GM21529 (cell line): ENCODE measurements at regions not wholly inside any gene's neighbourhood (a gene's known extent, or its start where the extent isn't known, plus 50 kb on each side); places are given as distances from the start of the nearest gene placed in this dataset.

Experiments
- ATAC-seq: cut with Tn5 transposase; IDR thresholded peaks from one replicate; pipeline ENCODE4 v1.9.1; 2021; ENCODE audit not compliant: unreplicated experiment

DNA sequence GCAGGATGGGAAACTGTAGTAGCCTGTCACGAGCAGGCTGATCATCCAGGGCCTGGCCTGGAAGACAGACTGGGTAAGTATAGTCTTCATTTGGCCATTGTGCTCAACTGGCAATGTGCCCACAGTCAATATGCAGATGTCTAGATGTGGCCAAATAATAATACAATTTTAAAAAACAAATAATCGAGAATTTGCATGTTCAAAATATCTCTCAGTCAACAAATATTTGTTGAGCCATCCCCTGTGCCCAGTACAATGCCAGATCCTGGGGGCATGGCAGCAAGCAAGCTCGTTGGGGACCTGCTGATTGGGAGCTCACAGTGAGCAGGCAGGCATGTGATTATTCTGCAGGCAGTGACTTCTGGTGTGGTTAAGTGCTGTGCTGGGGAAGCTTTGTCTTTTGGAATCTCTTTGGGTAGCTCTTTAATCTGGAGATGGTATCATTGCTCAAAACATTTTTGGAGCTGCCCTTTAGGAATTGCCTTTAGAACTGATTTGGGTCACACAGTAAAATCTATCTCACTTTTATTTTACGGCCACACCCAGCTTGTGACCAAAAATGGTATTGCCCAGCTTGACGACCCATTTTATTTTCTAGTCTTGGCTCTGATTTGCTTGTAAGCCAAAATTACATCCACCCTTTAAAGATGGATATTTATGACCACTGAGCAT, 92.2 kb downstream of the PLCE1 start:
- ATAC-seq, result no peak

DNA sequence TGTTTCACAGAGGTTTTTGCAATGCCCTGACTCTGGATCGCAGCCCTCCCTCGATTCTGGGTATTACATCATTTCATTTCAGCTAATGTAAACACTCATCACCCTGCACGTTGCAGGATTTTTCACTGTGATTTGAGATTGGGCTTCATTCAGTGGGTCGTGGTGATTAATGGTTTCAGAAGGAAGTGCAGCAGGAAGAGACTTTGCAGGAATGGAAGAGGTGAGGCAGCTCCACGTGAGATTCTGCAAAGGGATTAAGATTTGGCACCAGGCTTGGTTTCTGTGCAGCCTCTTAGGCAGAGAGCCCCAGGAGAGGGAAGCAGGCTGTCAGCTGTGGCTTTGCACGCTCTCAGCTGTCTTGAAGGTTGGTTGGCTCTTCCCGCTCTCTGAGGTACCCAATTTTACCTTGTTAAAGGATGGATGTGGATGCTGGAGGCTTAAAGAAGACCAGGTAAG, 95.2 kb downstream of the PLCE1 start:
- ATAC-seq, result no peak

DNA sequence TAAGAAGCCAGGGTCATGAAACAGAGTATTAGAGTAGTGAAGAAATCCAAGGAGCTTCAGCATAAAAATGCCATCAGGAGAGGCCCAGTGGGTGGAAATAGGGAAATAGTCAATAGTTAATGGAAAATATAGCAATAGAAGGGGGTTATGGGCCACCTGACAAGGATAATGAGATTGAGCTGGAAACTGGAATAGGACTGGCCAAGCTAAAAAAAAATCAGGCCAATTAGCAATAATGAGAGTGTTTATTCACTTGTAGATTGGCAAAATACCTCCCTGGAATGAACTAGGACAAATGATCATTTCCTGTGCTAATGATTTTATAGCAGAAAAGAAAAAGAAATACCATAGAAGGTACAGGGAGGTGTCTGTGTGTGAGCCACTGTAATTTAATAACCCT, 97.9 kb downstream of the PLCE1 start:
- no peak for ATAC-seq

DNA sequence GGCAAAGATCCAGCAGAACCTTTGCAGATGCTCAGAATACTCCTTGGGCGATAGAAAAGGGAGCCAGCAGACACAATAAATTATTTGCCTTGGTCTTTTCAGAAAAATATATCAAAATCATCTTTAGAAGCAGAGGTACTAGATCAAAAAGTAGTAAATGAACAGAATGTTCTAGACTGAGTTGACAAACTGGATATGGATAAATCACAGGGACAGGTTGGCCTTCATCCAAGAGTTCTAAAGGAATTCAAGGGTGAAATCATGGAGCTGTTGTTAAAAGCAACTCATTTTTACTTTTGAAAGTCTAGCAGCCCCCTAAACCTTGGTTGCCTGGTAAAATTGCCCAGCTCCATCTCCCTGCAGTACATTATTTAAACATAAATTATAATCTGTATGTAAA, 99.1 kb downstream of the PLCE1 start:
- no peak for ATAC-seq

DNA sequence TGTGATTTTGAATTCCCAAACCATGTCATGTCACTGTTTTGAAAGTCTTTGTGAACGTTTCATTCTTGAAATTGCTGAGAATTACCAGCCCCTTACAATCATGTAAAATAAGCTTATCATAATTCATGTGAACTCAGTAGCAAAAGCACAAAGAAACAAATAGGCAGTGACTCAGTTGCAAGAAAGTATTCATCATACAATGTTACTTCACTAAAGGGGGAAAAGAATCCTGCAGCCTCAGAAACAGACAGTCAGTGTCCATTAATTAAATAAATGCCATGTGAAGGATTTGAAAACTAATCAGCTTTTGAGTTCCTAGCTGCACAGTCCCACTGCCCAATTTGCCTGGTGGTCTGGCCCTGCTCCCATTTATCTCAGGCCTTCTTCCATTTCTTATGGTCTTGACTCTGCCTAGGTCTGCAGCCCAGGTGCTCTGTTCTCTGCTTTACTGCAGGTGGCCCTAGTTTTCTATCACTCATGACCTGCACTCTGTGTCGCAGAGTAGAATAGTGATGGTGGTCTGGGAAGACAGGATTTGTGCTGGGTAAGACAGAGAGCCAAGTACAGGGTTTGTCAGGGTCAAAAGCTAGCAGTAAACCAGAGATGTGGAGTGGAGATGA, 99.7 kb downstream of the PLCE1 start:
- ATAC-seq, result no peak

DNA sequence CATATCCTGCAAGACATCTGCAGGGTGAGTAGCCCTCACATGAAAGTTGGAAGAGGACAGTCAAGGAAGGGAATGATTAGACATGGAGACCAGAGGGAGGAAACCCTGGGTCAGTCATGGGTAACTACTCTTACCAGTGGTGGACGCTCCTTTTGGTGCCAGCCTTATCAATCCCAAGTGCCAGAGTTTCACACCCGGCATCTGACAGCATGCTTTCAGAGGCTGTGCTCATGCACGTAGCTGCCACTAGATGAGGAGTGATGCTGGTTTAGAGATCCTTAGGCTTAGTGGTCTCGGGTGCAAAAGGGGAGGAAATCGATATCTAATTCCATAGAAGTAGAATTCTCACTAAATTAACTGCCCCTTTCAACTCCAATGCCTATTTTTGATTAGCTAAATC, 100.8 kb downstream of the PLCE1 start:
- ATAC-seq, result no peak

DNA sequence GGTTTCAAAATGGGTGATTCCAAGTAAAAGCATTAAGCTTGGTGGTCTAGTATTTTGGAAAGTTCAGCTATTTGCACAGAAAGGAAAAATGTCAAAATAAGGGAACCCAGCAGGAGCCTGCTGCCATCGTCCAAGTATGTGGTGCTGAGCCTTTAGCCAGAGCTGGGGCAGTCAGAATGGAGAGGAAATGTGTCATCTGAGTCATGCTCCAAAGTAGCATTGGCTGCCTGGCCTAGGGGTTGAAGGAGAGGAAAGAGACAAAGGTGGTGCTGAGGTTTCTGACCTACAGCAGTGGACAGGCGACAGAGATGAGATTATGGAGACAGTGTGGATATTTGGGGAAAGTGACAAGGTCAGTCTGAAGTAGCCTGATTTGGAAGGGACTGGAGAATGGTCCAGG, 103.9 kb downstream of the PLCE1 start:
- no peak for ATAC-seq

DNA sequence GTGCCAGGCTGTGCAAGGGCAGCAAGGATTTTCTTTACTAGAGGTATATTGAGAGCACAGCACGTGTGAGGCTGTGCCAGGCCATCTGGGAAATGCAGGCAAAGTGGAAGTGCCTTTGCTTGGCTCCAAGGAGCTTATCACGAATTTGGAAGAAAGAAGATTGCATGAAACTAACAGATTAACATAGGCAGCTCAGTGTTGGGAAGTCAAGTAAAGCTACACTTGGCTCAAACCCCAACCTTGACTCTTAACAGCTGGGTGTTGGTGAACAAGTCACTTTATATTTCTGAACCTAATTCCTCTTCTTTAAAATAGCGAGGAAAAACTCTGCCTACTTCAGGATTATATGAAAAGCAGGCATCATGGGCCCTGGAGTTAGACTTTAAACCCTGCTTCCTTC, 105.2 kb downstream of the PLCE1 start:
- ATAC-seq, result no peak

DNA sequence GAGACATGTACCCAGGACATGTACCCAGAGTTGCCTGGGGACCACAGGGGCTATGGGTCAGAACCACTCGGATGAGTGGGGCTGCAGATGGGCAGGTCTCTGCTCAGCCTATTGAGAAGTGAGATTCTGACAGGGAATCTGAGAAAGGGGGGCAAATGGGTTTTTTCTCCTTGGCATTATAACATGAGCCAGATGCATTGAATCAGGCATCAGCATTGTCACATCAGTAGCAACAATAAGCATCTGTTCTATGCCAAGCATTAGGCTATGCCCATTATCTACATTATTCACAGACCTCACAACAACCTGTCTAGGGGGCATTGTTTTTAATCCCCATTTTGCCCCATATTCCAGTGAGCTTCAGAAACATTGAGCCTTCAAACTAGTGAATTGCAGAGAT, 108.2 kb downstream of the PLCE1 start:
- ATAC-seq, result no peak

DNA sequence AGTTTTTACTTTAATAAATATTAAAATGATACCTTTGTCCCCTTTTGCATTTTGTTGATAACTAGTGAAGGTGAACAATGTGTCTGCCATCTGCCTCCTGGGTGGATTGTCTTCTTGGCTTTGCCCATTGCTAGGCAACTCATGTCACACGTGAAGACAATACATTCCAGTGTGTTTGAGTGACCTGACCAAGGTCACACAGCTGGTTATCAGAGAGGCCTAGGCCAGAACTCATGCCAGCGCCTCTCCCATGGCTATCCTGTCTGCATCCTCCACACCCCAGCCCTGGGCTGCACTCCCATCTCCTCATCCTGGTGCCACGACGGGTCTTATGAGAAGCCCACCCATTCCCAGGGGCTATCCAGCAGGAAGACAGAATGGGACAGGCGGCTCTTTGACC, 108.7 kb downstream of the PLCE1 start:
- no peak for ATAC-seq

DNA sequence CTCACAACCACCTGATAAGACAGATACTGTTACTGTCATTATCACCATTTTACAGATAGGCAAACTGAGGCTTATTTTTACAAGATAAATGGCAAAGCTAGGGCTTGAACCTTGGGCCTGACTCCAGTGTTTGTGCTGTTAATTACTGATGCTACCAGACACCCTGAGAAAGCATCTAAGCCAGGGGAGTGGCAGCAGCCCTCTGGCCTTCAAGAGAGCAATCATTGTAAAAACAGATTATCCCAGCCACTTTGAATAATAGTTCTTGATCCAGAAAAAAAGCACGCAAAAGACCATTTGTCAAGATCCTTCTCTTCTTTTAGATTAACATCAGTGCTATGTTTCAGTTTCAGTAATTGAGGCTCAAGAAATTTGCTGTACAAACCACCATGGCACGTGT, 109.5 kb downstream of the PLCE1 start:
- ATAC-seq, result no peak

DNA sequence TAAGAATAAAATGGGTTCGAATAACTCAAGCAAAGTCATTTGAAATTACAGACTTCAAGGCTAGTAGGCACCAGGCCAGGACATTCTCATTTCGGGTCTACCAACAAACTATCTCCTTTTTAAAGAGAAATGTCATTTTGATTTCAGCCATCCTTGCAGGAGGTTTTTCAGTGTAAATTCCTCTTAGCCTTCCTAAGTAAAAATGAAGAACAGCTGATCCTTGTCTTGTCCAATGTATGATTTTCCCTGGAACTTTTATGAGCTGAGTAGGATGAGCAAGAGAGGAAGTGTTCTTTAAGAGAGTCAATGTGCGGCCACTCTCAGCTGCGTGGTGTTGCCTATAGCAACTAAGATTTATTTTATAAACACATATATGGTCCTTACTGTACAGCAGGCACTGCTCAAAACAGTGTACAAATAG, 110.1 kb downstream of the PLCE1 start:
- no peak for ATAC-seq

DNA sequence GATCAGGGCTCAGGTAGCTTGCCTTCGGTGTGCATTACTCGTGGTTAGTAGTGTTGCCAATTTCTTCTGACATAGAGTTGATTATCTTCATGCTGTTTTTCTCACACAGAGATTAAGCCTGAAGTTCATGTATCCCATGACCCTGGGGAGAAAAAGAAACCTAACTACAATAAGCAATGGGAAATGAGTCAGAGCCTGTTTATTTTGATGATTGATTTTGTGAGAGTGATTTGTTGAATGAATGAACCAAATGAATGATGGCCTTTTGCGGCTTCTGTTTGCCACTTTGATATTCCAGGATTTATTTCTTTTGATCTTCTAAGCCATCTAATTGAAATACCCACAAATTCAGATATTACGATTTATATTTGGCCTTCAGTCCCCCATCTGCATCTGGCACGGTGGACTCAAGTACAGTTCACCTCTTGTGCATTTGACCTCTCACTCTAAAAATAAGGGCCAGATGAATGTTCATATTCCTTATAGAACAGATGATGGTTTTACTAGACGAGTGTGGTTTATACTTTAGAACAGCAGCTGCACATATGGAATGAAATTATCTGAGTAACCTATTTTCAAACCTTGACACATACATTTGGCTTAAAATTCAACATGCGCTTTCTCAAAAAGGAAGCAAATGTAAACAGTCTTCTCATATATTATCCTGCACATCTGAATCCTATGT, 110.7 kb downstream of the PLCE1 start:
- ATAC-seq, result no peak

DNA sequence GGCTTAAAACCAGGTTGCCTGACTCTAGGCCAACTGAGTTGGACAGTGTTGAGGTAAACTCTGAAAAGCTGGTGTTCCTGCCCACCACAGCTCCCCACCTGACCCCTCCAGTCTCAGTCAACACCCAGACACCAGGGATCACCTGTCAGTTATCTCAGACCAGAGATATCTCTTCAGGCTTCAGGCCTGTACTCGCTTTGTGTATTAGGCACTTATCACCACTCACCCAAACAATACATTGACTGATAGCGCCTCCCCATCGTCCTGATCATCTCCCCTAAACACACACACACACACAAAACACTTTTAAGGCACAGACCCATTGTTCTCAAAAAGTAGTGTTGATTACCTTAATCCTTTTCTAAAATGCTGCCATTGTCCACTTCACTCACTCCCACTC, 111.5 kb downstream of the PLCE1 start:
- ATAC-seq, result no peak

DNA sequence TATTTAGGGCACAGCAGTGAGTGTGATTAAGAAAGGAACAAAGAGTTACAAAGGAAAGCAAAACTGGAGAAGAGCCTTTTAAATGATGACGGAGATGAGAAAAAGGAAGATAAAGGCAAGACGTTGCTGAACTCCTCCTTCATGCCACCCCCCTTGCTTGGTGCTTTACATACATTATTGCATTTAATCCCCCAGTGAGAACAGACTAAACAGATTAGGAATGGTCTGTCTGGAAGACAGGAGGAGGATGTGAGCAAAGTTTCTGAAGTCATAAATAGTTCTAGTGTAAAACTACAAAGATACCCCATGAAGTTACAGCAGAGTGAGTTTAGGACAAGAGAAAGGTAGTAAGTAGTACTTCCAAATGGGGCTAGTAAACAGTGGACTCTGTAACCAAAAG, 113.5 kb downstream of the PLCE1 start:
- no peak for ATAC-seq

DNA sequence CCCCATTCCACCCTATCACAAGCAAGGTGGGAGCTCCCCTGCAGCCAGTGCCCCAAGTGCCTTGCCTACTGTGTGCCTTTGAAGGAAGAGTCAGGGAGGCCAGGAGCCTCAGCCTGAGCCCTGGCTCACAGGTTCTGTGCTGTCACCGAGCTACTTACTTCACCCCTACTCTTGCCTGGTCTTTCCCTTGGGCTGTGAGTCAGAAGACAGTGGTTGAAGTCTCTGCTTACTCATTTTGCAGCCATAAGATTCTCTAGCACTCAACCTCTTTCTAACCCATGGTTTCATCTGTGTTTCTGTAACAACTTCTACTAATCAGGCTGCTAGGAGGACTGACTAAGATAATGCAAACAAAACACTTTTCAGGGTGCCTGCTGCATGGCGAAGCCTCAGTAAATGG, 114.5 kb downstream of the PLCE1 start:
- no peak for ATAC-seq

DNA sequence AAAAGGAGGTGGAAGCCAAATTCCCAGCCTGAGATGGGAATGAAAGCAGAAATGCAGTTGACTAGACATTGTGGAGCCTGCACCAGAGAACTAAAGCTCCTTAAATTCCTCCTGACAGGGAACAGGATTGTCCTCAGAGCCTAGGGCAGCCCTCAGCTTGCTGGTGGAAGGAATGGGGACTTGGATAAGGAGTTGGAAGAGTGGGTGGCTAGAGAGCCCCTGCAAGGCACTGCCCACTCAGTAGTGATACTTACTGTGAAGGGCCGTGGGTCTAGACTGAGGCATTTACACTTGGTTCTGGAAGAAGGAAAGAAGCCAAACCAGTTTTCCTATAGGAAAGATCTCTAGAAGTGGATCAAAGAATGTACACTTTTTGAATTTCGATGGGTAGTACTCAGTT, 117.6 kb downstream of the PLCE1 start:
- ATAC-seq, result no peak

DNA sequence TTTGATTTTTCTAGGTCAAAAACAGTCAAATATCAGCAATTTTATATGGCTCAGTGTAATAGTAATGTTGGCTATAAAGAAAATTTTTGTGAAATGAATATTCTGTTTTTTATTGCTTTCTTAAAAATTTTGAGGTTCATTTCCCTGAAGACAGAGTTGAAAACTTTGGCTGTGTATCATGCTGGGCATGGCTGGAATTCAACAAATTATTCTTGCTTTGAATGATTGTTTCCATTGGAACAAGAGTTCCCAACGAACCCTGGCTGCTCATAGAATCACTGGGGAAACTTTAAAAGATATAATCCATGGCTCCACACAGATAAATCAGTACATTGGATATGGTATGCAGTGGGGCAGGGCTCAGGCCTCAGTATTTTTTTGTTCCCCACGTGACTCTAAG, 118.6 kb downstream of the PLCE1 start:
- no peak for ATAC-seq

DNA sequence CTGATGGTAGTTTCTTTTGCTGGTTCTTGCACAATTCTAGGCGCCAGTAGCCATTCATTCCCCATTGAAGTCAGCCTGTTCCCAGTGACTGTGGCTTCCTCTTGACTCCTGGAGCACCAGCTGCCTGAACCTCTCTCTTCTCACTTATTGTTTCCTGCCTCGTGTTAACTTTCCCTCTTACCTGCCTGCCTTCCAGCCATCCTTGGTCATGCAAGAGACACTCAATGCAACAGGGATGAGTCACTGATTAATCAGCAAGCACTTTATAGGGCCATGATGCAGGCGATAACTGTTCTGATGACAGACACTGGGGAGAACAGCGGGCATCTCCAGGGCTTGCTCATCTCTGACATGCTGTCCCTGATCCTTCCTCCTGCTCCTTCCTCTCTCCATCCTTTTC, 122.0 kb downstream of the PLCE1 start:
- no peak for ATAC-seq

DNA sequence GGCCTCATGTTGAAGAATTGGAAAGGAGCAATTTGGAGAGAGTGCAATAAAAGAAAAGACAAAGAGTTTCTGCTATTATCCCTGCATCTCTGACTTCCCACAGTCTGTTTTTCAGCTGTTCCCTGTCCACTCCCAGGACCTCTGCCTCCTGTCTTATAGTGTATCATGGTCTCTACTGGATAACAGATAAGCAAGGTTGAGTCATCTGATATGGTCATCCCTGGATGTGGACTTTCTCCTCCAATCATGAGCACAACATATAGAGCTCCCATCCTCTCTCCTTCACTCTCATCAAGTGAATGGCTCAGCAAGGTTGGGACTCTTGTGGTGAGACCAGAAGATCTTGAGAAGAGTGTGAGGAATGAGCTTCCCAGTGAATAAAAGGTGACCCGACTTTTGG, 123.1 kb downstream of the PLCE1 start:
- ATAC-seq, result no peak

DNA sequence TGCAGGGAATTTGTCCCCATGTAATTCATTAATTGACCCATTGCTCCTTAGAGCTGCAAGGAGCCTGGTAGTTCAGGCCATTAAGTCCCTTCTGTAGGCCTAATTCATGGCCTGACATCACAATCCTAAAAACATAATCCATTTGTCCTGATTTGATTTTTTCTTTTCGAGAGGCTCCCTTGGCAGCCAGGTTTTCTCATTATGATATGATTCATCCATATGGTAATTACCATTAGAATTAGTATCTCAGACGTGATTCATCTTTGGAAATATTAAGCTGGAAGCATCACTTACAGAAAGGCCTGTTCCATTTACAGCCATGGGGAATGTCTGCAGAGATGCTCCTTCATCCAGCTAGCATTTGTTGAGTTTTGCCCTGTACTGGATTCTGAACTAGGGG, 128.5 kb downstream of the PLCE1 start:
- no peak for ATAC-seq

DNA sequence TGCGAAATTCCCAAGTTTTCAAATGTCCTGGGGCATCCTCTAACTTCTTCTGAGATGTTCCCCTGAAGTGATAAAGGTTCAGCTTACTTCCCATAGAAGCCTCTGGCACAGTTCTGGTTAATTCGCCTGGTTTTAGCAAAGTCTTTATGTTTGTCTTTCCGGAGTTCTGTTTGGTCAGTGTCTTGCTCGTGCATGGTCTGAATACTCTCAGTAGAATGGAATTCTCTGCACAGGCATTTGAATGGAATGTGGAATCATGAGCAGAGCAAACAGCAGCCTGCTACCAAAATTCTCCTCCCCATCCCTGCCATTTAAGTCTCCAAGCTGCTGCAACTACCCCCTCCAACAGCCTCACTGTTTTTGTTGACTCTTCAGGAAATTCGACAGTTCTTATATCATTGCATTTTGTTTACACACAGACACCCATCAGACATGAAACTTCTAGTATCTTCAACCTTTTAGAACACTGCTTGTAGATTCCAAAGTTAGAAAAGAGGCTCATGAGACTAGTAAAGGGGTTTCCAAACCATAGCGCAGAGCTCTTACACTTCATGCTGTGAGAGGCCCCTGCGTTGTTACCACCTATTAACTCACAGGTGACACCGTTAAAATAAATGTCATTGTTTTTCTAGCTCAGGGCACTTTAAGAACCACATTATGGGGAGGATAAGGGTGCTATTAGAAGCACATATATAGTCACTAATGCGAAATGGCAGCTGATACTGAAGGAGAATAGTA, 129.7 kb downstream of the PLCE1 start:
- no peak for ATAC-seq
